Spinal cord (tissue), 9 donors: ENCODE measurements at regions not wholly inside any gene's neighbourhood (a gene's known extent, or its start where the extent isn't known, plus 50 kb on each side); places are given as distances from the start of the nearest gene placed in this dataset.

Source experiments
- DNase-seq, 6 donors: peaks; one replicate each; pipeline versions ENCODE4 v3.0.0 to v3.0.0-alpha.2; 2013 to 2015; ENCODE audit warnings: low spot score in 6 of 6, low read depth in 4 of 6
- H3K27ac ChIP-seq: one replicate; pipeline ENCODE4 v1.5.1; 2013; ENCODE audit warnings: low read depth, low read length, control low read depth
- H3K27me3 ChIP-seq: one replicate; pipeline ENCODE4 v1.6.1; 2013; ENCODE audit warnings: low read length; ENCODE audit not compliant: control insufficient read depth, insufficient read depth
- H3K36me3 ChIP-seq: one replicate; pipeline ENCODE4 v1.6.1; 2013; ENCODE audit warnings: low read length; ENCODE audit not compliant: control insufficient read depth, insufficient read depth
- H3K4me1 ChIP-seq: one replicate; pipeline ENCODE4 v1.6.1; 2013; ENCODE audit warnings: low read length; ENCODE audit not compliant: control insufficient read depth, insufficient read depth
- H3K4me3 ChIP-seq: one replicate; pipeline ENCODE4 v1.5.1; 2013; ENCODE audit warnings: low read depth, low read length, control low read depth
- H3K9me3 ChIP-seq: one replicate; pipeline ENCODE4 v1.6.1; 2013; ENCODE audit warnings: low read length; ENCODE audit not compliant: control insufficient read depth, insufficient read depth
- WGBS: methylation state at CpG from one replicate; pipeline ENCODE4 v1.1.5; 2013; ENCODE audit warnings: missing lambda C conversion rate; ENCODE audit not compliant: insufficient coverage; 5-methylcytosine and 5-hydroxymethylcytosine counted together
- donor health status: healthy.

DNA sequence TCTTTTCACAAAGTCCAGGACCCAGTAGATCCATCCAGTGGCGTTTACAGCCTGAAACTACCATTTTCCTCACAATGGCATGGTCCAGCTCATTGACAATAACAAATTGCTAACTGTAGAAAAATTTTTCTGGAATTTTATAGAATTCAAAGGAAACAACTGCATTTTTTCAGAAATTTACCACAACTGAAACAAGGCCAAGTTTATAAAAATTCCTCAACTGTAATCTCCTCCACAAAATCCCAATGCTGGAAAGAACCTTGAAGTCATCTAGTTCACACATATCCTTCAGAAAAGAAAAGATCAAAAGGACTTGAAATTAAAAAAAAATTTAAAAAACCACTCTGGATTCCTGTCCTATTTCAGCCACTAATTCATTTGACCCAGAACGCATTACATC, 226.0 kb upstream of the CTAGE1 start:
- no peak for DNase-seq
- no CpG with 5 or more reads among the region's 2 CpGs for WGBS
- H3K27me3 ChIP-seq, result no peaks in the 10 kb centered on the region

DNA sequence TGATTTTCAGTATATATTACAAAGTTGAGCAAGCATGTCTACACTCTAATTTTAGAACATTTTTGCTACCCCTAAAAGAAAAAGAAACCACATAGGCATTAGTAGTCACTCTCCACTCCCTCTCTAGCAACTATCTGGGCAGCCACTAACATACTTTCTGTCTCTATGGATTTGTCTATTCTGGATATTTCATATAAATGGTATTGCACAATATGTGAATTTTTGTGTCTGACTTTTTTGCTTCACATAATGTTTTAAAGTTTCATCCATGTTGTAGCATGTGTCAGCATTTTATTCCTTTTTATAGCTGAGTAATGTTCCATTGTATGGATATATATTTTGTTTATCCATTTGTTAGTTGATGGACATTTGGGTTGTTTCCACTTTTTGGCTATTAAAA, 232.5 kb upstream of the CTAGE1 start:
- Histone ChIP-seq H3K27me3 (no peaks in the 10 kb centered on the region), H3K4me3 (no peak overlapping the region), H3K27ac (no peak overlapping the region), H3K4me1 (no peaks in the 10 kb centered on the region), H3K9me3 (no peaks in the 10 kb centered on the region), H3K36me3 (no peaks in the 10 kb centered on the region)
- DNase-seq, result no peak

More for the DNA sequence above, 226.0 kb upstream of the CTAGE1 start:
- H3K9me3 ChIP-seq, result no peaks in the 10 kb centered on the region
- no peak overlapping the region for H3K4me3 ChIP-seq
- no peak overlapping the region for H3K27ac ChIP-seq
- no peaks in the 10 kb centered on the region for H3K4me1 ChIP-seq
- no peaks in the 10 kb centered on the region for H3K36me3 ChIP-seq

DNA sequence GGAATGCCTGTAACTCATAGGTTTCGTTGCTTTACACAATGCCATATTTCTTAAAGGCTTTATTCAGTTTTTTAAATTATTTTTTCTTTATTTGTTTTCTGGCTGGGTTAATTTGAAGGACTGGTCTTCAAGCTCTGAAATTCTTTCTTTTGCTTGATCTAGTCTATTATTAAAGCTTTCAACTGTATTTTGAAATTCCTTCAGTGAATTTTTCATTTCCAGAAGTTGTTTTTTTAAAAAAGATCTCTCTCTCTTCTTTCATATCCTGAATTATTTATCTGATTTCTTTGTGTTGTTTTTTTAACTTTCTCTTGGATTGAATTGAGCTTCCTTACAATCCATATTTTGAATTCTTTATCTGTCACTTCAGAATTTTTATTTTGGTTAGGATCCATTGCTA, 239.9 kb upstream of the CTAGE1 start:
- Histone ChIP-seq H3K4me3 (no peak overlapping the region), H3K4me1 (no peaks in the 10 kb centered on the region), H3K27ac (no peak overlapping the region), H3K9me3 (peaks cover 2% of the 10 kb centered on the region), H3K36me3 (no peaks in the 10 kb centered on the region), H3K27me3 (no peaks in the 10 kb centered on the region)
- DNase-seq, result no peak
- no CpG with 5 or more reads among the region's 1 CpG for WGBS

DNA sequence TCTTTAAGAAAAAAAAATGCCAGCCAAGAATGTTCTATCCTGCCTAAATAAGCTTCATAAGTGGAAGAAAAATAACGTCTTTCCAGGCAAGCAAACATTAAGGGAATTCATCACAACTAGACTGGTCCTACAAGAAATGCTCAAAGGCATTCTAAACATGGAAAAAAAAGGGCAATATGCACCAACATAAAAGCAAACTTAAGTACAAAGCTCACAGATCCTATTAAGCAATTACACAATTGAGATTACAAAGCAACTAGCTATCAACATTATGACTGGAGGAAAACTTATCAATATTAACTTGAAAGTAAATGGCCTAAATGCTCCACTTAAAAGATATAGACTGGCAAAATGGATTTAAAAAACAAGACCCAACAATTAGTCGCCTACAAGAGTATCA, 240.6 kb upstream of the CTAGE1 start:
- Histone ChIP-seq H3K9me3 (peaks cover 2% of the 10 kb centered on the region), H3K4me3 (no peak overlapping the region), H3K4me1 (no peaks in the 10 kb centered on the region), H3K27ac (no peak overlapping the region), H3K27me3 (no peaks in the 10 kb centered on the region), H3K36me3 (no peaks in the 10 kb centered on the region)
- 83% methylated on average over 1 of the region's 2 CpGs for WGBS
- no peak for DNase-seq

DNA sequence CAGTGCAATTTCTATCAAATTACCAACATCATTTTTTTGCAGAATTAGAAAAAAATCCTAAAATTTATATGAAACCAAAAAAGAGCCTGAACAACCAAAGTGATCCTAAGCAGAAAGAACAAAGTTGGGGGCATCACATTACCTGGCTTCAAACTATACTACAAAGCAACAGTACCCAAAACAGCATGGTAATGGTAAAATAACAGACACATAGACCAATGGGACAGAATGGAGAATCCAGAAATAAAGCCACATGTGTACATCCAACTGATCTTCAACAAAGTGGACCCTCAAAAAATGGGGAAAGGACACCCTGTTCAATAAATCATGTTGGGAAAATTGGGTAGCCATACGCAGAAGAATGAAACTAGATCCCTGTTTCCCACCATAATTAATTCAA, 245.7 kb upstream of the CTAGE1 start:
- Histone ChIP-seq H3K4me3 (no peak overlapping the region), H3K27ac (no peak overlapping the region), H3K27me3 (no peaks in the 10 kb centered on the region), H3K9me3 (peaks cover 5% of the 10 kb centered on the region), H3K36me3 (no peaks in the 10 kb centered on the region), H3K4me1 (no peaks in the 10 kb centered on the region)
- no peak for DNase-seq
- no CpG with 5 or more reads among the region's 1 CpG for WGBS

DNA sequence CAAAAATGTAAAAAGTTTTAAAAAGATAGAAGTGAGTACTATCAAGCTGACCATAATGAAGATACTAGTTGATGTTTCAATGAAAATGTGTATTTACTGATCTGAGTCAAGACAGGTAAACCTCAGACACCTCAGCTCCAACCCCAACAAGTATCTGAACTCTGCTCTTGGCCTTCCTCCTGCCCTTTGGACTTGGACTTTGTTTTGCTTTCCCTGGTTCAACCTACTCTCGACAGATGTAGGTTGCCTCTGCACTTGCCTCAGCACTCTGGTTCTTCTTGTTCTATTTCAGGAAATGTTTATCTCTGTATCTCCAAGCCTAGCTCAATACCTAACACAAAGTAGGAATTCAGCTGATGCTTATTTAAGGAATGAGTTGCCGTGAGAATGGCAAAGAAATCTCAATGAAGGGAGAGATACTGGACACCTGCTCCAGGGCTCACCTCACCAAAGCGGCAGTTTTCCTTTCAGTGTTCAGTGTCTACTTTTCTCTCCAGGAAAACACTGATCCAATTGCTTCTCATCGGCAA, 248.8 kb upstream of the CTAGE1 start:
- H3K27ac ChIP-seq, result no peak overlapping the region
- H3K36me3 ChIP-seq, result no peaks in the 10 kb centered on the region
- peaks cover 5% of the 10 kb centered on the region for H3K9me3 ChIP-seq
- H3K4me3 ChIP-seq, result no peak overlapping the region
- 96% methylated on average over 3 of the region's 4 CpGs for WGBS
- no peaks in the 10 kb centered on the region for H3K27me3 ChIP-seq
- no peak for DNase-seq
- no peaks in the 10 kb centered on the region for H3K4me1 ChIP-seq

DNA sequence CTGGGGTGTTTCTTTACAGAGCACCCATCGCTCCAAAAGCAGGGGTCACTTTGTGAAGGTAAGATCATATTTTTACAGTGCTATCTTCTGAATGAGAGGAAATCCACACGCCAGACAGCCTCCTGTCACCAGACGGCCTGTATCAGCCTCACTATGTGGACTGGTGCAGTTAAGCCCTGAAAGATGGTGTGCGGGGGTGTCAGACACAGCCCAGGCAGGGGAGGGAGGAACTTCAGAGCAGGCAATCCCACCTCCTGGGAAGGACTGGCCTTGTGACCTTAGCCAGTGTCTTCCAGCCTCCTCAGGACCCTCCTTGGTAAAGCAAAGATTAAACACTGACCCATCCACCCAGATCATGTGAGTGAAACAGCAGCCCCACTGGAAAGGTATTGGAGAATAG, 249.4 kb upstream of the CTAGE1 start:
- WGBS, result 93% methylated on average over 4 of the region's 4 CpGs
- H3K27me3 ChIP-seq, result no peaks in the 10 kb centered on the region
- no peak overlapping the region for H3K27ac ChIP-seq

DNA sequence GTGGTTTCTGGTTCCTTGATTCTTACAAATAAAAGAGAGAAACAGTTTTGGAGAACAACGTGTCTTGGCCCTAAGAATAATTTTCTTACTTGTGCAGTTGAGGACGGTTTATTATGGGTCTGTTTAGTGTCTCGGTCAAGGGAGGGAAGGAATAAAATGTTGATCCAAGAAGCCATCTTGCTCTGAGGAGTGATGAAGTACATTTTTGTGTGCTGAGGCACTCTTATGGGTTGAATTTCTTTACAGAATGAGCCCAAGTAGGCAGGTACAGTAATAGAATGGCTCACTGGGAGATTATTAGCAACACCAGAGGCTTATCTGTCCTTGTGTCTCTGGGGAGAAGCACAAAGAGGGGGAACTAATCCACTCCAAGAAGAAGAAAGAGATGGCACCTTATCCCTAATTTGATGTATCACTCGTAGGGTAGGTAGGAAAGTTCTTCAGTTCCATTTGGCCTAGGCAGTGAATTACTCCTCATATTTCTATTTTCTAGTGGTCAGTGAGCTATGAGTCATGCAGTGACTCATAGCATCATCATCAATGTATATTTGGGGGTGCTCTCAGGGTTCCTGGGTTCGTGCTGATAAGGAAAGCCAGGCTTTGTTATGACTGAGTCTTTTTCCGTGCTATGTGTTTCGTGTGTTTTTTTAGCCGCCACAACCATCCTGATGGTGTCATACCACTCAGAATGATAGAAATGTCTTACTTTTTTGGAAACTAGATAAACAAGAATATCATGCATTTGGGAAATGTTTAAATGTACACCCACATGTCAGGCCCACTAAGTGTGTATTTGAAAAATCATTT, 250.1 kb upstream of the CTAGE1 start:
- no peak for DNase-seq
- Histone ChIP-seq H3K36me3 (no peaks in the 10 kb centered on the region), H3K27ac (no peak overlapping the region), H3K27me3 (no peaks in the 10 kb centered on the region), H3K4me3 (no peak overlapping the region), H3K9me3 (peaks cover 5% of the 10 kb centered on the region), H3K4me1 (no peaks in the 10 kb centered on the region)
- 90% methylated on average over 3 of the region's 8 CpGs for WGBS

More for the DNA sequence above, 249.4 kb upstream of the CTAGE1 start:
- peaks cover 5% of the 10 kb centered on the region for H3K9me3 ChIP-seq
- no peaks in the 10 kb centered on the region for H3K36me3 ChIP-seq
- no peak overlapping the region for H3K4me3 ChIP-seq
- H3K4me1 ChIP-seq, result no peaks in the 10 kb centered on the region
- no peak for DNase-seq

DNA sequence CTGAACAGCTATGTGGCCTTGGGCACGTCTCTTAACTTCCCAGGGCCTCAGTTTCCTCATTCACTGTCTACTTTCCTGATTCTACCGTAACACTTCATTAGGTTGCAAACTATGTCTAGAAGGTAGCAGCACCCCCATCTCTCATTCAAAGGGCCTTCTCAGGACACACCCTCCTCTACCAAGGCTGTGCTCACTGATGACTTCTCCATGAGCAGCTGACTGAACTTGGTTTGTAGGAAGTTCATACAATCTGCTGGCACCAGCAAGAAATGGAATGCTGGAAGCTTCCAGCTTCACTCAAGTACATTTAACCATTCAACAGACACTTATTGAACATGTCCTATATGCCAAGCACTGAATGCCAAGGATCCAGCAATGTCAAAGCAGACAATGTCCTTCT, 250.8 kb upstream of the CTAGE1 start:
- Histone ChIP-seq H3K9me3 (peaks cover 5% of the 10 kb centered on the region), H3K4me1 (no peaks in the 10 kb centered on the region), H3K36me3 (no peaks in the 10 kb centered on the region), H3K4me3 (no peak overlapping the region), H3K27ac (no peak overlapping the region), H3K27me3 (no peaks in the 10 kb centered on the region)
- no peak for DNase-seq
- 78% methylated on average over 2 of the region's 2 CpGs for WGBS

DNA sequence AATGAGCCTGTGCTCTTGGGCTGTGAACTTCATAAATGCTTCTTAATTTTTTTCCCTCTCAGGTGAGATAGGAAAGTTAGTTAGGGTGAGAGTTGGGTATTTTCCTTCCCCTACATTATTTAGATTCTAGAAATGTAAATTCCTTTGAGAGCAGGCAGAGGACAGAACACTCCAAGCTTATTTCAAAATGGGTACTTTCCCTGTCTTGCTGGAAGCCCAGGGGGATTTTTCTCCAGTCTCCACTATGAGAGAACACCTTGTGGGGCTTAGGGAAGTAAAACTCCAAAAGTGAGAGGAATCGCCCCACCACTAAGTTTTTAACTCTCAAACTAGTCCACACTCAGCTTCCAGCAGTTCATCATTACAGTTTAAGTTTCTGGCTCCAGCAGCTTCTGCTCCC, 253.2 kb upstream of the CTAGE1 start:
- H3K36me3 ChIP-seq, result no peaks in the 10 kb centered on the region
- no peak overlapping the region for H3K27ac ChIP-seq
- no peak overlapping the region for H3K4me3 ChIP-seq
- H3K9me3 ChIP-seq, result peaks cover 1% of the 10 kb centered on the region
- H3K27me3 ChIP-seq, result no peaks in the 10 kb centered on the region
- no peak for DNase-seq
- H3K4me1 ChIP-seq, result no peaks in the 10 kb centered on the region
- WGBS, result no CpG with 5 or more reads among the region's 1 CpG
